Prostate gland (tissue), 2 donors: ENCODE measurements at regions not wholly inside any gene's neighbourhood (a gene's known extent, or its start where the extent isn't known, plus 50 kb on each side); places are given as distances from the start of the nearest gene placed in this dataset.
A peak's percentile ranks its signal among the peaks of the same experiment; 100 is the strongest.

Source experiments
- DNase-seq: peaks from one replicate; pipeline ENCODE4 v3.0.0-alpha.2; 2019; ENCODE audit warnings: low spot score
- H3K27ac ChIP-seq, 2 donors: fragments of 200-600 bp; sonication (generic); 2 replicates each; pipeline ENCODE4 v1.5.1; 2017 to 2019
- H3K27me3 ChIP-seq: fragments of 200-600 bp; sonication (generic); replicated peaks from 2 replicates; pipeline ENCODE4 v1.5.1; 2019; ENCODE audit not compliant: insufficient read depth
- H3K36me3 ChIP-seq, 2 donors: fragments of 200-600 bp; sonication (generic); 1 replicate in 1 of 2; 2 replicates in 1 of 2; pipeline versions ENCODE4 v1.5.1 to v1.8.1; 2017 to 2019
- H3K4me1 ChIP-seq: fragments of 200-600 bp; sonication (generic); replicated peaks from 2 replicates; pipeline ENCODE4 v1.5.1; 2019
- H3K4me3 ChIP-seq, 2 donors: fragments of 200-600 bp; sonication (generic); 2 replicates each; pipeline ENCODE4 v1.5.1; 2017 to 2019
- H3K9me3 ChIP-seq: fragments of 200-600 bp; sonication (generic); 2 replicates; pipeline ENCODE4 v1.5.1; 2017
- POLR2A ChIP-seq: fragments of 450-650 bp; IDR thresholded peaks from one replicate; pipeline ENCODE4 v1.6.1; 2016; ENCODE audit warnings: antibody characterized with exemption, mild to moderate bottlenecking
- POLR2AphosphoS5 ChIP-seq: sonication (generic); formaldehyde crosslinking; IDR thresholded peaks from one replicate; pipeline ENCODE4 v1.6.1; 2017; ENCODE audit warnings: antibody characterized with exemption
- WGBS: methylation state at CpG from one replicate; pipeline ENCODE4 v1.1.5; 2018; 5-methylcytosine and 5-hydroxymethylcytosine counted together
- intact Hi-C: fragments of 100-400 bp; cut with DNase I; formaldehyde crosslinking; loops from one replicate; pipeline ENCODE4 v1.14.2; 2022
- TF ChIP-seq, protein P1 (sequence below), 4 experiments: fragments of 200-600 bp in 2 of 4; fragments of 450-650 bp in 2 of 4; sonication (generic) in 2 of 4; IDR thresholded peaks; 1 replicate in 3 of 4; 2 replicates in 1 of 4; pipeline ENCODE4 v1.5.1; 2016 to 2019; ENCODE audit warnings: antibody characterized with exemption in 4 of 4, mild to moderate bottlenecking in 2 of 4, moderate library complexity in 2 of 4

DNA sequence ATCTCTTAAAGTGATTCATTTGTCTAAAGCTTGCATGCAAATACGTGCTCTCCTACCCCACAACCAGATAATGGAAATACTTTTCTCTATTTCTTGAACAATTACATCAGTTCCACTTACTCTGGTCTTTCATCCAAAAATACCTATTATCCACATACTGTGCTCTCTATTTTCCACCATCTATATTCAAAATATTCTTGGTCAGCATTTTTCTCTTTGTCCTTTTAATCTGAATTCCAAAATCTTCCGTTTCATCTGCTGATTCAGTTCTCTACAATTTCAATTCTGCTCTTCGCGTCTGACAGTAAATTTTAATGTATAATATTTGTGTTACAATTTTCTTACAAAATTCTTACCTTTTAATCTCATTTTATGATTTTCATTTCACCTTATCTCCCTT, 110.3 kb downstream of the ZNF648 start:
- intact Hi-C loops, result no loop called here
- TF ChIP-seq POLR2A, result no peak
- TF ChIP-seq, protein P1, sequence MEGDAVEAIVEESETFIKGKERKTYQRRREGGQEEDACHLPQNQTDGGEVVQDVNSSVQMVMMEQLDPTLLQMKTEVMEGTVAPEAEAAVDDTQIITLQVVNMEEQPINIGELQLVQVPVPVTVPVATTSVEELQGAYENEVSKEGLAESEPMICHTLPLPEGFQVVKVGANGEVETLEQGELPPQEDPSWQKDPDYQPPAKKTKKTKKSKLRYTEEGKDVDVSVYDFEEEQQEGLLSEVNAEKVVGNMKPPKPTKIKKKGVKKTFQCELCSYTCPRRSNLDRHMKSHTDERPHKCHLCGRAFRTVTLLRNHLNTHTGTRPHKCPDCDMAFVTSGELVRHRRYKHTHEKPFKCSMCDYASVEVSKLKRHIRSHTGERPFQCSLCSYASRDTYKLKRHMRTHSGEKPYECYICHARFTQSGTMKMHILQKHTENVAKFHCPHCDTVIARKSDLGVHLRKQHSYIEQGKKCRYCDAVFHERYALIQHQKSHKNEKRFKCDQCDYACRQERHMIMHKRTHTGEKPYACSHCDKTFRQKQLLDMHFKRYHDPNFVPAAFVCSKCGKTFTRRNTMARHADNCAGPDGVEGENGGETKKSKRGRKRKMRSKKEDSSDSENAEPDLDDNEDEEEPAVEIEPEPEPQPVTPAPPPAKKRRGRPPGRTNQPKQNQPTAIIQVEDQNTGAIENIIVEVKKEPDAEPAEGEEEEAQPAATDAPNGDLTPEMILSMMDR (IDR thresholded peaks at IDR 0.05), result no peak
- no peak for TF ChIP-seq POLR2AphosphoS5
- WGBS, result 85% methylated on average over 4 of the region's 4 CpGs
- Histone ChIP-seq H3K9me3 (no peaks in the 10 kb centered on the region), H3K27ac (no peak overlapping the region), H3K4me1 (no peaks in the 10 kb centered on the region), H3K27me3 (no peaks in the 10 kb centered on the region), H3K36me3 (no peaks in the 10 kb centered on the region), H3K4me3 (no peak overlapping the region)
- no peak for DNase-seq

DNA sequence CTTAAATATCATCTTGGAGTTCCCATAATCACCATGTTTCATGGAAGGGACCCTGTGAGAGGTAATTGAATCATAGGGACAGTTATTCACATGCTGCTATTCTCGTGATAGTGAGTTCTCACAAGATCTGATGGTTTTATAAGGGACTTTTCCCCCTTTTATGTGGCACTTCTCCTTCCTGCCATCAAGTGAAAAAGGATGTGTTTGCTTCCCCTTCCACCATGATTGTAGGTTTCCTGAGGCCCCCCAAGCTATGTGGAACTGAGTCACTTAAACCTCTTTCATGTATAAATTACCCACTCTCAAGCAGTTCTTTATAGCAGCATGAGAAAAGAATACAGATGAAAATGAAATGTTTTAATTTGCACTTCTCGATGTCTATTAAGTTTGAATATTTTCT, 112.0 kb downstream of the ZNF648 start:
- H3K4me1 ChIP-seq, result no peaks in the 10 kb centered on the region
- whole genome bisulfite sequencing, result 65% methylated on average over 2 of the region's 2 CpGs
- no peaks in the 10 kb centered on the region for H3K36me3 ChIP-seq
- H3K9me3 ChIP-seq, result no peaks in the 10 kb centered on the region
- H3K27me3 ChIP-seq, result no peaks in the 10 kb centered on the region
- no peak overlapping the region for H3K4me3 ChIP-seq
- intact Hi-C loops, result no loop called here
- no peak overlapping the region for H3K27ac ChIP-seq
- no peak for DNase-seq
- TF ChIP-seq, protein P1 (IDR thresholded peaks at IDR 0.05), result no peak
- TF ChIP-seq POLR2A (no peak), POLR2AphosphoS5 (no peak)

DNA sequence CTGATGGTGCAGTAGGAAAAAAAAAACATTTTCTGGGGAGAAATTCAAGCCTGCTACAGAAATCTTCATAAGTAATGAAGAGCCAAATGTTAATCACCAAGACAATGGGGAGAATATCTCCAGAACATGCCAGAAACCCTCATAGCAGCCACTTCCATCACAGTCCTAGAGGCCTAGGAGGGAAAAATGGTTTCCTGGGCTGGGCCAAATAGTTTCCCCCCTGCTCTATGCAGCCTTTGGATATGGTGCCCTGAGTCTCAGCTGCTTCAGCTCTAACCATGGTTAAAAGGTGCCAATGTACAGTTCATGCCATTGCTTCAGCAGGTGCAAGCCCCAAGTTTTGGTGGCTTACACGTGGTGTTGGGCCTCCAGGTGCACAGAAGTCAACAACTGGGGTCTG, 113.1 kb downstream of the ZNF648 start:
- 31% methylated on average over 1 of the region's 1 CpG for WGBS
- Histone ChIP-seq H3K36me3 (no peaks in the 10 kb centered on the region), H3K4me1 (no peaks in the 10 kb centered on the region), H3K27ac (no peak overlapping the region), H3K4me3 (no peak overlapping the region), H3K27me3 (no peaks in the 10 kb centered on the region), H3K9me3 (no peaks in the 10 kb centered on the region)
- no peak for DNase-seq
- intact Hi-C loops, result no loop called here
- TF ChIP-seq POLR2A (no peak), POLR2AphosphoS5 (no peak)
- TF ChIP-seq, protein P1 (IDR thresholded peaks at IDR 0.05), result no peak

DNA sequence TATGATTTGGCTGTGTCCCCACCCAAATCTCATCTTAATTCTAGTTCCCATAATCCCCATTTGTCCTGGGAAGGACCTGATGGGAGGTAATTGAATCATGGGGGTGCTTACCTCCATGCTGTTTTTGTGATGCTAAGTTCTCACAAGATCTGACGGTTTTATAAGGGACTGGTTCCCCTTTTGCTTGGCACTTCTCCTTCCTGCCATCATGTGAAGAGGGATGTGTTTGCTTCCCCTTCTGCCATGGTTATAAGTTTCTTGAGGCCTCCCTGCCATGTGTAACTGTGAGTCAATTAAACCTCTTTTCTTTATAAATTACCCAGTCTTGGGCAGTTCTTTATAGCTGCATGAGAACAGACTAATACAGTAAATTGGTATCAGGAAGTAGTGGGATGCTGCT, 114.1 kb downstream of the ZNF648 start:
- no peaks in the 10 kb centered on the region for H3K4me1 ChIP-seq
- H3K4me3 ChIP-seq, result no peak overlapping the region
- intact Hi-C loops, result no loop called here
- no peaks in the 10 kb centered on the region for H3K9me3 ChIP-seq
- DNase-seq, result no peak
- WGBS, result 63% methylated on average over 1 of the region's 1 CpG
- no peaks in the 10 kb centered on the region for H3K27me3 ChIP-seq
- TF ChIP-seq, protein P1 (IDR thresholded peaks at IDR 0.05), result no peak
- TF ChIP-seq POLR2A (no peak), POLR2AphosphoS5 (no peak)
- no peak overlapping the region for H3K27ac ChIP-seq
- H3K36me3 ChIP-seq, result no peaks in the 10 kb centered on the region

DNA sequence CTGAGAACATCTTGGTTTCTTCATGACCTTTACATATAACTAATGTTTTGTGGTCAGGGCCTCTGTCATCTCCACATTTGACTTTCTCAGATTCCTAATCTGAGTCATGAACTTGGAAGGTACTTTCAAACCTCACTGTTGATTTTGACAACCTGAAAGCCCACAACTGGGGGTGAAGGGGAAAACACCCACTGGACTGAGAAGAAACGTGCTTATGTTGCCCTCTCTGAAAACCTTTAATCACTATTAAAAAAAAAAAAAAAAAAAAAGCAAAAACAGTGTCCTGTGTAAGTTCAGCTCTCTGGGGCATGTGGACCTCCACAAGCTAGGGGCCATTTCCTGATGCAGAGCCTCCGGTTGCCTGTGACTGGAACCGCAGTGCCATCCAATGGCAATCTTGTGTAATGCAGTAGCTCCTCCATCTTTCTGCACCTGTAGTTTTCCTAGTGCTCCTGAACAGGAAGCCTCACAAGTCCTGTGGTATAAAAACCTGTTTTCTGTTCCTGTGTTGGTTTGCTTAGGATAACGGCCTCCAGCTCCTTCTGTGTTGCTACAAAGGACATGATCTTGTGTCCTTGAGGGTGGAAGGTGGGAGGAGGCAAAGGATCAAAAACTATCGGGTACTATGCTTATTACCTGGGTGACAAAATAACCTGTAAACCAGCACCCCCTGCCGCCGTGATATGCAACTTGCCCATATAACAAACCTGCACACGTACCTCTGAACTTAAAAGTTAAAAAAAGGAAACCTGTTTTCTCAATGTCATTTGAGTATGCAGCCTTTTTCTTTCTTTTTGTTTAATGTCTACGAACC, 124.5 kb downstream of the ZNF648 start:
- intact Hi-C loops, result no loop called here
- Histone ChIP-seq H3K36me3 (no peaks in the 10 kb centered on the region), H3K27ac (no peak overlapping the region), H3K4me3 (no peak overlapping the region), H3K27me3 (no peaks in the 10 kb centered on the region), H3K4me1 (no peaks in the 10 kb centered on the region), H3K9me3 (no peaks in the 10 kb centered on the region)
- 23% methylated on average over 9 of the region's 9 CpGs for WGBS
- TF ChIP-seq POLR2AphosphoS5, result no peak
- TF ChIP-seq, protein P1 (IDR thresholded peaks at IDR 0.05), result peak in 3 of 4 experiments; percentile 38 to 67 (median 42)
- TF ChIP-seq POLR2A, result no peak
- peak; percentile 31 for DNase-seq
